ENCODE measurements at regions not wholly inside any gene's neighbourhood (a gene's known extent, or its start where the extent isn't known, plus 50 kb on each side); places are given as distances from the start of the nearest gene placed in this dataset.

GRCh38 chr16:50994995-50995394, 156.1 kb downstream of the SALL1 start:
- Histone ChIP-seq H2AFZ (no peak overlapping the region), H4K20me1 (ENCODE audit: insufficient read depth, poor library complexity, severe bottlenecking) (no peaks in the 10 kb centered on the region), H3K27me3 (no peaks in the 10 kb centered on the region), H3K9me3 (ENCODE audit: low read depth) (no peaks in the 10 kb centered on the region), H3K27ac (no peak overlapping the region), H3K4me2 (no peak overlapping the region), H3K4me3 (no peak overlapping the region), H3K79me2 (no peaks in the 10 kb centered on the region), H3K9me2 (replicated peaks; ENCODE audit: insufficient read depth) (no peaks in the 10 kb centered on the region), H3K4me1 (ENCODE audit: insufficient read depth) (peaks cover 6% of the 10 kb centered on the region), H3K36me3 (replicated peaks; ENCODE audit: insufficient read depth, low read depth) (no peaks in the 10 kb centered on the region)
- no peak for DNase-seq (ENCODE audit: low spot score)
- TF ChIP-seq CTCF (IDR thresholded peaks at IDR 0.05; ENCODE audit: poor library complexity) (no peak), EZH2phosphoT487 (IDR thresholded peaks at IDR 0.05; ENCODE audit: low read depth, severe bottlenecking, unreplicated experiment) (no peak), EZH2 (IDR thresholded peaks at IDR 0.05; ENCODE audit: borderline replicate concordance) (no peak)
- WGBS (ENCODE audit: low lambda C conversion rate, missing lambda C conversion rate): 95% methylated on average over 8 of the region's 8 CpGs

DNA sequence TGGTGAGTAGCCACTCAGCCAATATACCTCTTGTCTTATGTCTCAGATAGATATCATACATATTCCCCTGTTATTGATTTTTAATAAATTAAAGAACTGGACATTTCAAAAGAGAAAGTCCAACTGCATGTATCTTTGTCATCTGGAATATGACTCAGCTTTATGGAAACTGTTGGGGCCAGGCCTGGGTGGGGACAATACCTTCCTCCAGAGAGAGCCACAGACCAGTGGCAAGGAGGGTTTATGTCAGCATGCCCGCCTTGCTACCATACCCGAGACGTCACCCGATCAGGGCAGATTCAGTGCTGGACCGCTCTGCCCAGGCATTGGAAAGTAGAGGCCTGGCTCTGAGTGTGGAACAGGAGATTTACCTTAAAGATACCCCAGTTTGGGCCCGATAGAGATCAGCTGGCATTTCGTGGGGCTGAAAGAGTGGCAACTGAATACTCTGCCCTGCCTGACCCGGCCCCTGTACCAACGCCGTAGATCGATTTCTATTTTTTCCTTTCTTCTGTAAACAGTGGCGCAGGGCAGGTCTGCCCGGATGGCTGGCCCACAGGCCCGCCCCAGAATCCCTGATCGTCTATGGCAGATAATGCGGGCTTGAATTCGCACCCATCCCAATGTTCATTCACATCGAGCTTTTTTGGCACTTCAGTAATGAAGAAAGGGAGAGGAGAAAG, 158.6 kb downstream of the SALL1 start:
- Histone ChIP-seq H2AFZ (no peak overlapping the region), H3K79me2 (no peaks in the 10 kb centered on the region), H3K4me2 (no peak overlapping the region), H3K4me3 (no peak overlapping the region), H4K20me1 (ENCODE audit: insufficient read depth, poor library complexity, severe bottlenecking) (no peaks in the 10 kb centered on the region), H3K36me3 (replicated peaks; ENCODE audit: insufficient read depth, low read depth) (no peaks in the 10 kb centered on the region), H3K9me2 (replicated peaks; ENCODE audit: insufficient read depth) (no peaks in the 10 kb centered on the region), H3K9me3 (ENCODE audit: low read depth) (no peaks in the 10 kb centered on the region), H3K4me1 (ENCODE audit: insufficient read depth) (peaks cover 6% of the 10 kb centered on the region), H3K27me3 (no peaks in the 10 kb centered on the region), H3K27ac (no peak overlapping the region)
- no peak for DNase-seq (ENCODE audit: low spot score)
- 95% methylated on average over 18 of the region's 18 CpGs for WGBS (ENCODE audit: low lambda C conversion rate, missing lambda C conversion rate)
- TF ChIP-seq EZH2phosphoT487 (IDR thresholded peaks at IDR 0.05; ENCODE audit: low read depth, severe bottlenecking, unreplicated experiment): no peak
- TF ChIP-seq CTCF (IDR thresholded peaks at IDR 0.05; ENCODE audit: poor library complexity): no peak
- no peak for TF ChIP-seq EZH2 (IDR thresholded peaks at IDR 0.05; ENCODE audit: borderline replicate concordance)

DNA sequence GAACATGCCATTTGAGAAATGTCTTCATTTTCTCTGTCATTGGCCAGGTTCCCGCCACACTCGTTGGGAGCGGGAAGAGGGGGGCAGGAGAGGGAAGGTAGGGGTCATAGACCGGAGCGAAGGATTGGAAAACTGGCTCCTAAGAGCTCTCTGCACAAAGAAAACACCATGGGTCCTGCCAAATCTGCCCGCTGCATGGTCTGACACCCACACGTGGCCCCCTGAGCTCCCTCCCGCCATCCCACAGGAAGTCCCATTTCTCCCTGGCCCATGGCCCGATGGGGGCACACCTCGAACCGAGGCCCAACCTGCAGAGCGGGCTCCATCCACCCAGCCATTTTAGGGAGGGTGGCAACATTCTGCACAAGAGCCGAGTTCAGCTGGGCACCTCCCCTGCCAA, 159.6 kb downstream of the SALL1 start:
- no peak overlapping the region for H3K4me3 ChIP-seq
- H3K4me2 ChIP-seq: no peak overlapping the region
- DNase-seq (ENCODE audit: low spot score): no peak
- no peaks in the 10 kb centered on the region for H3K79me2 ChIP-seq
- no peaks in the 10 kb centered on the region for H4K20me1 ChIP-seq (ENCODE audit: insufficient read depth, poor library complexity, severe bottlenecking)
- no peaks in the 10 kb centered on the region for H3K9me3 ChIP-seq (ENCODE audit: low read depth)
- no peaks in the 10 kb centered on the region for H3K9me2 ChIP-seq (replicated peaks; ENCODE audit: insufficient read depth)
- TF ChIP-seq CTCF (IDR thresholded peaks at IDR 0.05; ENCODE audit: poor library complexity) (no peak), EZH2phosphoT487 (IDR thresholded peaks at IDR 0.05; ENCODE audit: low read depth, severe bottlenecking, unreplicated experiment) (no peak), EZH2 (IDR thresholded peaks at IDR 0.05; ENCODE audit: borderline replicate concordance) (no peak)
- H3K27ac ChIP-seq: no peak overlapping the region
- 90% methylated on average over 13 of the region's 13 CpGs for WGBS (ENCODE audit: low lambda C conversion rate, missing lambda C conversion rate)
- H3K27me3 ChIP-seq: no peaks in the 10 kb centered on the region
- H2AFZ ChIP-seq: no peak overlapping the region
- H3K4me1 ChIP-seq (ENCODE audit: insufficient read depth): no peaks in the 10 kb centered on the region
- H3K36me3 ChIP-seq (replicated peaks; ENCODE audit: insufficient read depth, low read depth): no peaks in the 10 kb centered on the region
